Stimulated activated naive CD8-positive, alpha-beta T cell treated with anti-CD3 and anti-CD28 coated beads, Interleukin-15, Interleukin-2, amounts not matched to agents 100 ng/mL and 50 ng/mL, for 24 hours (primary cell): ENCODE measurements at regions not wholly inside any gene's neighbourhood (a gene's known extent, or its start where the extent isn't known, plus 50 kb on each side); places are given as distances from the start of the nearest gene placed in this dataset.

ENCODE experiments used
- H3K27ac Mint-ChIP-seq: one replicate; pipeline ENCODE4 v1.8.0; 2021; ENCODE audit warnings: mild to moderate bottlenecking, mixed read lengths
- H3K27me3 Mint-ChIP-seq: one replicate; pipeline ENCODE4 v1.8.0; 2021; ENCODE audit warnings: mixed read lengths
- H3K36me3 Mint-ChIP-seq: one replicate; pipeline ENCODE4 v1.8.0; 2021; ENCODE audit warnings: low read depth, mixed read lengths
- H3K4me1 Mint-ChIP-seq: one replicate; pipeline ENCODE4 v1.8.0; 2021; ENCODE audit warnings: low read depth, mixed read lengths
- H3K4me3 Mint-ChIP-seq: one replicate; pipeline ENCODE4 v1.8.0; 2021; ENCODE audit warnings: mild to moderate bottlenecking, mixed read lengths
- H3K9me3 Mint-ChIP-seq: one replicate; pipeline ENCODE4 v1.8.0; 2021; ENCODE audit warnings: mixed read lengths

- H3K9me3 Mint-ChIP-seq, result no peaks in the 10 kb centered on the region
- no peaks in the 10 kb centered on the region for H3K4me1 Mint-ChIP-seq
- no peaks in the 10 kb centered on the region for H3K36me3 Mint-ChIP-seq
- H3K27me3 Mint-ChIP-seq, result peaks cover 7% of the 10 kb centered on the region
- H3K27ac Mint-ChIP-seq, result no peak overlapping the region
- H3K4me3 Mint-ChIP-seq, result no peak overlapping the region
Observed at GRCh38 chr2:173762864-173763263, 202.3 kb downstream of the SP3 start.

GRCh38 chr2:173763641-173764040, 201.5 kb downstream of the SP3 start:
- Mint-ChIP-seq H3K4me3 (no peak overlapping the region), H3K27me3 (peaks cover 7% of the 10 kb centered on the region), H3K9me3 (no peaks in the 10 kb centered on the region), H3K4me1 (no peaks in the 10 kb centered on the region), H3K36me3 (no peaks in the 10 kb centered on the region), H3K27ac (no peak overlapping the region)

GRCh38 chr2:173764094-173764493, 201.1 kb downstream of the SP3 start:
- H3K36me3 Mint-ChIP-seq, result no peaks in the 10 kb centered on the region
- no peaks in the 10 kb centered on the region for H3K9me3 Mint-ChIP-seq
- H3K27me3 Mint-ChIP-seq, result peaks cover 7% of the 10 kb centered on the region
- no peak overlapping the region for H3K27ac Mint-ChIP-seq
- no peak overlapping the region for H3K4me3 Mint-ChIP-seq
- no peaks in the 10 kb centered on the region for H3K4me1 Mint-ChIP-seq

- no peaks in the 10 kb centered on the region for H3K36me3 Mint-ChIP-seq
- H3K27me3 Mint-ChIP-seq, result peaks cover 18% of the 10 kb centered on the region
- H3K9me3 Mint-ChIP-seq, result no peaks in the 10 kb centered on the region
- no peaks in the 10 kb centered on the region for H3K4me1 Mint-ChIP-seq
- no peak overlapping the region for H3K27ac Mint-ChIP-seq
- H3K4me3 Mint-ChIP-seq, result no peak overlapping the region
Observed at GRCh38 chr2:173766537-173767289, 198.5 kb downstream of the SP3 start.

GRCh38 chr2:173770947-173771678, 194.1 kb downstream of the SP3 start:
- Mint-ChIP-seq H3K4me3 (no peak overlapping the region), H3K4me1 (no peaks in the 10 kb centered on the region), H3K27me3 (peaks cover 21% of the 10 kb centered on the region), H3K9me3 (no peaks in the 10 kb centered on the region), H3K27ac (no peak overlapping the region), H3K36me3 (no peaks in the 10 kb centered on the region)

- H3K9me3 Mint-ChIP-seq, result no peaks in the 10 kb centered on the region
- H3K27ac Mint-ChIP-seq, result no peak overlapping the region
- H3K4me1 Mint-ChIP-seq, result no peaks in the 10 kb centered on the region
- H3K4me3 Mint-ChIP-seq, result no peak overlapping the region
- no peaks in the 10 kb centered on the region for H3K36me3 Mint-ChIP-seq
- peaks cover 17% of the 10 kb centered on the region for H3K27me3 Mint-ChIP-seq
Observed at GRCh38 chr2:173772205-173772604, 193.0 kb downstream of the SP3 start.

- peaks cover 14% of the 10 kb centered on the region for H3K27me3 Mint-ChIP-seq
- H3K9me3 Mint-ChIP-seq, result no peaks in the 10 kb centered on the region
- no peak overlapping the region for H3K4me3 Mint-ChIP-seq
- H3K36me3 Mint-ChIP-seq, result no peaks in the 10 kb centered on the region
- H3K27ac Mint-ChIP-seq, result no peak overlapping the region
- no peaks in the 10 kb centered on the region for H3K4me1 Mint-ChIP-seq
Observed at GRCh38 chr2:173773076-173773475, 192.1 kb downstream of the SP3 start.

- H3K27ac Mint-ChIP-seq, result no peak overlapping the region
- H3K9me3 Mint-ChIP-seq, result no peaks in the 10 kb centered on the region
- no peaks in the 10 kb centered on the region for H3K4me1 Mint-ChIP-seq
- H3K4me3 Mint-ChIP-seq, result no peak overlapping the region
- H3K36me3 Mint-ChIP-seq, result no peaks in the 10 kb centered on the region
- peaks cover 13% of the 10 kb centered on the region for H3K27me3 Mint-ChIP-seq
Observed at GRCh38 chr2:173775440-173775839, 189.7 kb downstream of the SP3 start.

GRCh38 chr2:173782681-173783080, 182.5 kb downstream of the SP3 start:
- Mint-ChIP-seq H3K27me3 (peaks cover 31% of the 10 kb centered on the region), H3K4me3 (no peak overlapping the region), H3K4me1 (no peaks in the 10 kb centered on the region), H3K9me3 (no peaks in the 10 kb centered on the region), H3K27ac (no peak overlapping the region), H3K36me3 (no peaks in the 10 kb centered on the region)

- H3K4me1 Mint-ChIP-seq, result no peaks in the 10 kb centered on the region
- no peaks in the 10 kb centered on the region for H3K9me3 Mint-ChIP-seq
- H3K27ac Mint-ChIP-seq, result no peak overlapping the region
- H3K36me3 Mint-ChIP-seq, result no peaks in the 10 kb centered on the region
- no peak overlapping the region for H3K4me3 Mint-ChIP-seq
- H3K27me3 Mint-ChIP-seq, result peaks cover 31% of the 10 kb centered on the region
Observed at GRCh38 chr2:173783382-173783781, 181.8 kb downstream of the SP3 start.

- Mint-ChIP-seq H3K4me1 (no peaks in the 10 kb centered on the region), H3K27ac (no peak overlapping the region), H3K36me3 (no peaks in the 10 kb centered on the region), H3K4me3 (no peak overlapping the region), H3K9me3 (no peaks in the 10 kb centered on the region), H3K27me3 (peaks cover 27% of the 10 kb centered on the region)
Observed at GRCh38 chr2:173785813-173786212, 179.4 kb downstream of the SP3 start.

- Mint-ChIP-seq H3K4me3 (no peak overlapping the region), H3K27me3 (peaks cover 22% of the 10 kb centered on the region), H3K4me1 (no peaks in the 10 kb centered on the region), H3K27ac (no peak overlapping the region), H3K36me3 (no peaks in the 10 kb centered on the region), H3K9me3 (no peaks in the 10 kb centered on the region)
Observed at GRCh38 chr2:173791502-173791901, 173.7 kb downstream of the SP3 start.

- Mint-ChIP-seq H3K4me3 (no peak overlapping the region), H3K27me3 (peaks cover 19% of the 10 kb centered on the region), H3K9me3 (no peaks in the 10 kb centered on the region), H3K4me1 (no peaks in the 10 kb centered on the region), H3K36me3 (no peaks in the 10 kb centered on the region), H3K27ac (no peak overlapping the region)
Observed at GRCh38 chr2:173792166-173792565, 173.0 kb downstream of the SP3 start.

- Mint-ChIP-seq H3K4me1 (no peaks in the 10 kb centered on the region), H3K9me3 (no peaks in the 10 kb centered on the region), H3K4me3 (no peak overlapping the region), H3K27me3 (peaks cover 17% of the 10 kb centered on the region), H3K36me3 (no peaks in the 10 kb centered on the region), H3K27ac (no peak overlapping the region)
Observed at GRCh38 chr2:173792741-173793140, 172.4 kb downstream of the SP3 start.

GRCh38 chr2:173793709-173794565, 171.2 kb downstream of the SP3 start:
- Mint-ChIP-seq H3K4me3 (no peak overlapping the region), H3K27me3 (peaks cover 17% of the 10 kb centered on the region), H3K27ac (no peak overlapping the region), H3K36me3 (no peaks in the 10 kb centered on the region), H3K9me3 (no peaks in the 10 kb centered on the region), H3K4me1 (no peaks in the 10 kb centered on the region)
